ENCODE measurements at regions not wholly inside any gene's neighbourhood (a gene's known extent, or its start where the extent isn't known, plus 50 kb on each side); places are given as distances from the start of the nearest gene placed in this dataset.
"Not testable (repeated sequence)": the region's sequence is repeated elsewhere in the genome, so short reads cannot be mapped to it uniquely, and the experiment has no call there.

GRCh38 chr2:56053679-56054078 is 130.1 kb upstream of the EFEMP1 start:
- intact Hi-C loops (cut with DNase I), result no loop called here
- TF ChIP-seq POLR2A (IDR thresholded peaks at IDR 0.05) (no peak), CTCF (IDR thresholded peaks at IDR 0.05) (no peak)

DNA sequence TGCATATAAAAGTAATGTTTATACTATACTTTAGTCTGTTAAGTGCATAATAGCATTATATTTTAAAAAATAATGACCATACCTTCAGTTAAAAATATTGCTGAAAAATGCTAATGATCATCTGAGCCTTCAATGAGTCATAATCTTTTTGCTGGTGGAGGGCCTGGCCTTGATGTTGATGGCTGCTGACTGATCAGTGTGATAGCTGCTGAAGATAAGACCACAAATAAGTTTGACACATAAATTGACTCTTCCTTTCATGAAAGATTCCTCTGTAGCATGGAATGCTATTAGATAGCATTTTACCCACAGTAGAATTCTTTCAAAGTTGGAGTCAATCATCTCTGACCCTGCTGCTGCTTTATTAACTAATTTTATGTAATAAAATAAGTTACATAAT is 128.4 kb upstream of the CCDC85A start:
- intact Hi-C loops (cut with DNase I), result no loop called here
- TF ChIP-seq POLR2A (IDR thresholded peaks at IDR 0.05), result no peak
- no peak for TF ChIP-seq CTCF (IDR thresholded peaks at IDR 0.05)
- no peaks in the 10 kb centered on the region for H3K9me3 ChIP-seq
- DNase-seq, result no peak
- H3K4me1 ChIP-seq, result no peaks in the 10 kb centered on the region
- no peak for ATAC-seq
- H3K27ac ChIP-seq, result no peak overlapping the region
- no peak overlapping the region for H3K4me3 ChIP-seq
- H3K36me3 ChIP-seq (replicated peaks in 1 of 2; ENCODE audit: insufficient read depth in 1 of 2, low read depth in 2 of 2), result no peaks in the 10 kb centered on the region
- H3K27me3 ChIP-seq, result no peaks in the 10 kb centered on the region

More at GRCh38 chr2:56053679-56054078, 130.1 kb upstream of the EFEMP1 start:
- H3K9me3 ChIP-seq, result no peaks in the 10 kb centered on the region
- ATAC-seq (no peak), DNase-seq (no peak)
- H3K4me1 ChIP-seq, result peaks cover 10% of the 10 kb centered on the region
- H3K36me3 ChIP-seq (replicated peaks in 1 of 2; ENCODE audit: insufficient read depth in 1 of 2, low read depth in 2 of 2), result no peaks in the 10 kb centered on the region
- H3K27me3 ChIP-seq, result no peaks in the 10 kb centered on the region
- 55% methylated on average over 3 of the region's 3 CpGs for WGBS, 2 donors
- no peak overlapping the region for H3K27ac ChIP-seq
- no peak overlapping the region for H3K4me3 ChIP-seq

GRCh38 chr2:56061327-56061726 is 122.5 kb upstream of the CCDC85A start:
- H3K36me3 ChIP-seq (replicated peaks in 1 of 2; ENCODE audit: insufficient read depth in 1 of 2, low read depth in 2 of 2); H3K27me3 ChIP-seq; H3K9me3 ChIP-seq; H3K27ac ChIP-seq; DNase-seq; ATAC-seq; H3K4me1 ChIP-seq; H3K4me3 ChIP-seq; intact Hi-C loops (cut with DNase I): not testable (repeated sequence)
- WGBS, 2 donors, result 89 to 90% methylated on average over 4 of the region's 4 CpGs

DNA sequence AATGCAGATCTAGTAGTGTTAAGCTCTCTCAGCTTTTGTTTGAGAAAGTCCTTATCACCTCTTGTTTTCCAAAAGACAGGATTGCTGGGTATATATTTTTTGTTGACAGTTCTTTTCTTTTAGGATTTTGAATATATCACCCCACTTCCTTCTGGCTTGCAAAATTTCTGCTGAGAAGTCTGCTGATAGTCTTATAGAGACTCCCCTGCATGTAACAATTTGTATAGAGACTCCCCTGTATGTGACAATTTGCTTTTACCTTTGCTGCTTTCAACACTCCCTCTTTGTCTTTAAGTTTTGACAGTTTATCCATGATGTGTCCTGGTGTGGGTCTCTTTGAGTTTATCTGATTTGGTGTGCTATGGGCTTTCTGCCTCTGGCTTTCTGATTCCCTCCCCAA is 115.0 kb upstream of the CCDC85A start:
- H3K36me3 ChIP-seq (replicated peaks in 1 of 2; ENCODE audit: insufficient read depth in 1 of 2, low read depth in 2 of 2), result no peaks in the 10 kb centered on the region
- no peak overlapping the region for H3K4me3 ChIP-seq
- H3K4me1 ChIP-seq, result no peaks in the 10 kb centered on the region
- DNase-seq, result no peak
- TF ChIP-seq CTCF (IDR thresholded peaks at IDR 0.05) (no peak), POLR2A (IDR thresholded peaks at IDR 0.05) (no peak)
- H3K9me3 ChIP-seq, result peaks cover 0 to 7% (median 0%) of the 10 kb centered on the region in 3 donors
- H3K27me3 ChIP-seq, result no peaks in the 10 kb centered on the region
- no peak overlapping the region for H3K27ac ChIP-seq
- intact Hi-C loops (cut with DNase I), result no loop called here
- ATAC-seq, result no peak

GRCh38 chr2:56077359-56077915 is 106.4 kb upstream of the CCDC85A start:
- no peaks in the 10 kb centered on the region for H3K36me3 ChIP-seq (replicated peaks in 1 of 2; ENCODE audit: insufficient read depth in 1 of 2, low read depth in 2 of 2)
- no peak overlapping the region for H3K4me3 ChIP-seq
- WGBS, 2 donors, result 57 to 72% methylated on average over 6 of the region's 6 CpGs
- intact Hi-C loops (cut with DNase I), result no loop called here
- no peaks in the 10 kb centered on the region for H3K27me3 ChIP-seq
- no peak for TF ChIP-seq POLR2A (IDR thresholded peaks at IDR 0.05)
- peak; percentile 24 to 60 (median 45) for TF ChIP-seq CTCF (IDR thresholded peaks at IDR 0.05)
- DNase-seq (peak; percentile 35 to 64 (median 41)), ATAC-seq (no peak)
- H3K9me3 ChIP-seq, result no peaks in the 10 kb centered on the region
- no peaks in the 10 kb centered on the region for H3K4me1 ChIP-seq
- H3K27ac ChIP-seq, result no peak overlapping the region
